ENCODE measurements at regions not wholly inside any gene's neighbourhood (a gene's known extent, or its start where the extent isn't known, plus 50 kb on each side); places are given as distances from the start of the nearest gene placed in this dataset.

DNA sequence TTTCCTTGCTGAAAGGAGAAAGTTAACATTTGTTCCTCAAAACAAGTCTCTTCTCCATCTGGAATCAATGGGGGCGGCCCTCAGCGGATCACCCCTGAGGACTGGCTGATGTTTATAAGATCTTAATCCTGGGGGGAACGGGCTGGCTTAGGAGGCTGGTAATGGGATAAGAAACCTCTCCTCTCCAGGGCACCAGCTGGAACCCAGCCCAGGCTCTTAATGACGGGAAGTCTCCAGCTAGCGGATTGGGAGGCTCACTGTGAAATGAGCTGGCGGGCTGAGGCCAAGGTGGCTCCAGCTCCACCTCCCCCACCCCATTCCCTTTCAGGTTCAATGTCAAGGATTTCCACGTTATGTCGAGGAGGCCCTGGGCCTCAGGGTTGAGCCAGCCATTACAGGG is 1133.0 kb downstream of the VRK1 start:
- TF ChIP-seq, protein P1, sequence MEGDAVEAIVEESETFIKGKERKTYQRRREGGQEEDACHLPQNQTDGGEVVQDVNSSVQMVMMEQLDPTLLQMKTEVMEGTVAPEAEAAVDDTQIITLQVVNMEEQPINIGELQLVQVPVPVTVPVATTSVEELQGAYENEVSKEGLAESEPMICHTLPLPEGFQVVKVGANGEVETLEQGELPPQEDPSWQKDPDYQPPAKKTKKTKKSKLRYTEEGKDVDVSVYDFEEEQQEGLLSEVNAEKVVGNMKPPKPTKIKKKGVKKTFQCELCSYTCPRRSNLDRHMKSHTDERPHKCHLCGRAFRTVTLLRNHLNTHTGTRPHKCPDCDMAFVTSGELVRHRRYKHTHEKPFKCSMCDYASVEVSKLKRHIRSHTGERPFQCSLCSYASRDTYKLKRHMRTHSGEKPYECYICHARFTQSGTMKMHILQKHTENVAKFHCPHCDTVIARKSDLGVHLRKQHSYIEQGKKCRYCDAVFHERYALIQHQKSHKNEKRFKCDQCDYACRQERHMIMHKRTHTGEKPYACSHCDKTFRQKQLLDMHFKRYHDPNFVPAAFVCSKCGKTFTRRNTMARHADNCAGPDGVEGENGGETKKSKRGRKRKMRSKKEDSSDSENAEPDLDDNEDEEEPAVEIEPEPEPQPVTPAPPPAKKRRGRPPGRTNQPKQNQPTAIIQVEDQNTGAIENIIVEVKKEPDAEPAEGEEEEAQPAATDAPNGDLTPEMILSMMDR (conservative IDR thresholded peaks at IDR 0.05): no peak
- TF ChIP-seq ZFX (IDR thresholded peaks at IDR 0.05): no peak
